Smooth muscle cell (in vitro differentiated cells): ENCODE measurements at regions not wholly inside any gene's neighbourhood (a gene's known extent, or its start where the extent isn't known, plus 50 kb on each side); places are given as distances from the start of the nearest gene placed in this dataset.

ENCODE experiments used
- DNase-seq: peaks from one replicate; lab custom pipeline; 2025; ENCODE audit not compliant: unreplicated experiment; lab: John Stamatoyannopoulos, UW
- H2AFZ ChIP-seq: fragments of 200-600 bp; sonication (generic); 2 replicates; pipeline ENCODE4 v1.6.0; 2016; ENCODE audit warnings: antibody characterized with exemption, low read depth, mild to moderate bottlenecking
- H3F3A ChIP-seq: fragments of 200-600 bp; sonication (generic); 2 replicates; pipeline ENCODE4 v1.6.0; 2017; ENCODE audit warnings: antibody characterized with exemption, low read depth
- H3K27ac ChIP-seq: fragments of 200-600 bp; sonication (generic); 2 replicates; pipeline ENCODE4 v1.5.1; 2016; ENCODE audit warnings: low read depth, mild to moderate bottlenecking
- H3K27me3 ChIP-seq: fragments of 200-600 bp; sonication (generic); 2 replicates; pipeline ENCODE4 v1.6.1; 2016; ENCODE audit warnings: low read depth, mild to moderate bottlenecking
- H3K36me3 ChIP-seq: fragments of 200-600 bp; sonication (generic); 2 replicates; pipeline ENCODE4 v1.5.1; 2016; ENCODE audit warnings: low read depth
- H3K4me1 ChIP-seq: fragments of 200-600 bp; sonication (generic); 2 replicates; pipeline ENCODE4 v1.5.1; 2016; ENCODE audit warnings: low read depth
- H3K4me2 ChIP-seq: fragments of 200-600 bp; sonication (generic); 2 replicates; pipeline ENCODE4 v1.6.0; 2016; ENCODE audit warnings: mild to moderate bottlenecking
- H3K4me3 ChIP-seq: fragments of 200-600 bp; sonication (generic); 2 replicates; pipeline ENCODE4 v1.5.1; 2016; ENCODE audit warnings: mild to moderate bottlenecking
- H3K79me2 ChIP-seq: fragments of 200-600 bp; sonication (generic); 2 replicates; pipeline ENCODE4 v1.6.0; 2016; ENCODE audit warnings: low read depth, mild to moderate bottlenecking
- H3K9ac ChIP-seq: fragments of 200-600 bp; sonication (generic); 2 replicates; pipeline ENCODE4 v1.6.0; 2016; ENCODE audit warnings: low read depth
- H3K9me3 ChIP-seq: fragments of 200-600 bp; sonication (generic); replicated peaks from 2 replicates; pipeline ENCODE4 v1.5.1; 2016; ENCODE audit warnings: low read depth
- H4K20me1 ChIP-seq: fragments of 200-600 bp; sonication (generic); 2 replicates; pipeline ENCODE4 v1.6.0; 2016; ENCODE audit warnings: low read depth
- CTCF ChIP-seq: fragments of 200-600 bp; sonication (generic); IDR thresholded peaks from 2 replicates; pipeline ENCODE4 v1.5.1; 2017; ENCODE audit warnings: borderline replicate concordance, mild to moderate bottlenecking, antibody characterized with exemption; ENCODE audit not compliant: insufficient read depth, poor library complexity, severe bottlenecking
- WGBS: methylation state at CpG from one replicate; pipeline ENCODE4 v1.1.7; 2016; ENCODE audit warnings: low lambda C conversion rate; 5-methylcytosine and 5-hydroxymethylcytosine counted together

GRCh38 chr2:65586516-65586915 lies 154.1 kb upstream of the SPRED2 start:
- Histone ChIP-seq H3K27me3 (no peaks in the 10 kb centered on the region), H3K4me3 (no peak overlapping the region), H2AFZ (no peak overlapping the region), H3F3A (no peaks in the 10 kb centered on the region), H3K79me2 (no peaks in the 10 kb centered on the region), H4K20me1 (no peaks in the 10 kb centered on the region), H3K27ac (no peak overlapping the region), H3K9ac (no peak overlapping the region), H3K36me3 (no peaks in the 10 kb centered on the region), H3K4me2 (no peak overlapping the region), H3K4me1 (no peaks in the 10 kb centered on the region), H3K9me3 (no peaks in the 10 kb centered on the region)
- no peak for DNase-seq
- TF ChIP-seq CTCF, result no peak
- 52% methylated on average over 4 of the region's 4 CpGs for WGBS

- no peaks in the 10 kb centered on the region for H3K9me3 ChIP-seq
- H3K79me2 ChIP-seq, result no peaks in the 10 kb centered on the region
- no peaks in the 10 kb centered on the region for H3K4me1 ChIP-seq
- TF ChIP-seq CTCF, result no peak
- 84% methylated on average over 11 of the region's 11 CpGs for WGBS
- no peak overlapping the region for H2AFZ ChIP-seq
- H3K27me3 ChIP-seq, result no peaks in the 10 kb centered on the region
- no peaks in the 10 kb centered on the region for H4K20me1 ChIP-seq
- no peaks in the 10 kb centered on the region for H3K36me3 ChIP-seq
- H3F3A ChIP-seq, result no peaks in the 10 kb centered on the region
- H3K9ac ChIP-seq, result no peak overlapping the region
- H3K27ac ChIP-seq, result no peak overlapping the region
- DNase-seq, result no peak
- H3K4me3 ChIP-seq, result no peak overlapping the region
- H3K4me2 ChIP-seq, result no peak overlapping the region
These were observed 150.7 kb upstream of the SPRED2 start for GRCh38 chr2:65583061-65583460.

- H3K36me3 ChIP-seq, result no peaks in the 10 kb centered on the region
- WGBS, result 96% methylated on average over 5 of the region's 5 CpGs
- no peak overlapping the region for H3K9ac ChIP-seq
- H3K9me3 ChIP-seq, result no peaks in the 10 kb centered on the region
- H3K79me2 ChIP-seq, result no peaks in the 10 kb centered on the region
- TF ChIP-seq CTCF, result no peak
- no peak for DNase-seq
- no peaks in the 10 kb centered on the region for H3F3A ChIP-seq
- H3K27ac ChIP-seq, result no peak overlapping the region
- H3K4me3 ChIP-seq, result no peak overlapping the region
- H3K27me3 ChIP-seq, result no peaks in the 10 kb centered on the region
- H3K4me2 ChIP-seq, result no peak overlapping the region
- H4K20me1 ChIP-seq, result no peaks in the 10 kb centered on the region
- H2AFZ ChIP-seq, result no peak overlapping the region
- H3K4me1 ChIP-seq, result no peaks in the 10 kb centered on the region
These were observed 150.0 kb upstream of the SPRED2 start for GRCh38 chr2:65582364-65582763.

- no peaks in the 10 kb centered on the region for H4K20me1 ChIP-seq
- H3K9me3 ChIP-seq, result no peaks in the 10 kb centered on the region
- H3K27me3 ChIP-seq, result no peaks in the 10 kb centered on the region
- no peak overlapping the region for H3K4me2 ChIP-seq
- H3K36me3 ChIP-seq, result no peaks in the 10 kb centered on the region
- H3K27ac ChIP-seq, result no peak overlapping the region
- no peaks in the 10 kb centered on the region for H3F3A ChIP-seq
- no peak overlapping the region for H3K4me3 ChIP-seq
- no peak overlapping the region for H3K9ac ChIP-seq
- H2AFZ ChIP-seq, result no peak overlapping the region
- WGBS, result 89% methylated on average over 6 of the region's 6 CpGs
- no peak for TF ChIP-seq CTCF
- no peaks in the 10 kb centered on the region for H3K79me2 ChIP-seq
- no peak for DNase-seq
- no peaks in the 10 kb centered on the region for H3K4me1 ChIP-seq
These were observed 148.4 kb upstream of the SPRED2 start for GRCh38 chr2:65580824-65581223.
